Fibroblast of lung (primary cell): ENCODE measurements at regions not wholly inside any gene's neighbourhood (a gene's known extent, or its start where the extent isn't known, plus 50 kb on each side); places are given as distances from the start of the nearest gene placed in this dataset.
"Not testable (repeated sequence)": the region's sequence is repeated elsewhere in the genome, so short reads cannot be mapped to it uniquely, and the experiment has no call there.

ENCODE experiments used
- DNase-seq, 2 donors: peaks; one replicate each; pipeline versions ENCODE4 v3.0.0 to v3.0.0-alpha.2; 2010; ENCODE audit warnings: low read depth in 2 of 2
- H2AFZ ChIP-seq: 2 replicates; pipeline ENCODE4 v1.5.1; 2012; ENCODE audit warnings: low read length, control low read depth, inconsistent platforms
- H3K27ac ChIP-seq: 2 replicates; pipeline ENCODE4 v1.5.1; 2011; ENCODE audit warnings: low read length, control low read depth; ENCODE audit not compliant: insufficient read depth
- H3K27me3 ChIP-seq: 2 replicates; pipeline ENCODE4 v1.5.1; 2011; ENCODE audit warnings: mild to moderate bottlenecking, low read length; ENCODE audit not compliant: control insufficient read depth, insufficient read depth
- H3K36me3 ChIP-seq: 2 replicates; pipeline ENCODE4 v1.5.1; 2011; ENCODE audit warnings: low read length; ENCODE audit not compliant: control insufficient read depth, insufficient read depth
- H3K4me1 ChIP-seq: 2 replicates; pipeline ENCODE4 v1.5.1; 2011; ENCODE audit warnings: low read length; ENCODE audit not compliant: control insufficient read depth, insufficient read depth; ENCODE audit errors: extremely low read depth
- H3K4me2 ChIP-seq: 2 replicates; pipeline ENCODE4 v1.5.1; 2011; ENCODE audit warnings: low read length, control low read depth; ENCODE audit not compliant: insufficient read depth; ENCODE audit errors: extremely low read depth
- H3K4me3 ChIP-seq, 4 experiments: fragments of 200-600 bp in 1 of 4; sonication (generic) in 1 of 4; replicated peaks in 1 of 4; 2 replicates each; pipeline ENCODE4 v1.5.1; 2011 to 2016; ENCODE audit warnings: low read length in 4 of 4, low read depth in 3 of 4, mild to moderate bottlenecking in 3 of 4, control low read depth in 2 of 4, inconsistent platforms in 1 of 4, mixed read lengths in 1 of 4; ENCODE audit not compliant: insufficient read depth in 1 of 4; ENCODE audit errors: control extremely low read depth in 1 of 4
- H3K79me2 ChIP-seq: 2 replicates; pipeline ENCODE4 v1.5.1; 2012; ENCODE audit warnings: mild to moderate bottlenecking, low read length, inconsistent platforms; ENCODE audit not compliant: control insufficient read depth, insufficient read depth
- H3K9ac ChIP-seq: 2 replicates; pipeline ENCODE4 v1.5.1; 2011; ENCODE audit warnings: mild to moderate bottlenecking, low read length, control low read depth; ENCODE audit not compliant: insufficient read depth
- H3K9me3 ChIP-seq: 2 replicates; pipeline ENCODE4 v1.5.1; 2012; ENCODE audit warnings: low read depth, low read length; ENCODE audit not compliant: control insufficient read depth, insufficient read depth
- H4K20me1 ChIP-seq: 2 replicates; pipeline ENCODE4 v1.5.1; 2011; ENCODE audit warnings: low read length; ENCODE audit not compliant: control insufficient read depth, insufficient read depth; ENCODE audit errors: extremely low read depth
- CTCF ChIP-seq, 2 donors: IDR thresholded peaks in 1 of 2; conservative IDR thresholded peaks in 1 of 2; 1 replicate in 1 of 2; 2 replicates in 1 of 2; pipeline ENCODE4 v1.5.1; 2011 to 2012; ENCODE audit warnings: low read length in 2 of 2, control low read depth in 1 of 2, inconsistent platforms in 1 of 2, low read depth in 1 of 2, mild to moderate bottlenecking in 1 of 2
- EZH2 ChIP-seq: IDR thresholded peaks from 2 replicates; pipeline ENCODE4 v1.5.1; 2012; ENCODE audit warnings: low read length, control low read depth, mild to moderate bottlenecking; ENCODE audit errors: missing control alignments

GRCh38 chr1:66424530-66424929 lies 109.4 kb upstream of the SGIP1 start:
- DNase-seq, H3K9ac ChIP-seq, H3K27me3 ChIP-seq, H4K20me1 ChIP-seq, H3K4me2 ChIP-seq, H3K79me2 ChIP-seq, H3K4me1 ChIP-seq, H3K36me3 ChIP-seq, H3K4me3 ChIP-seq, H3K27ac ChIP-seq, H2AFZ ChIP-seq, H3K9me3 ChIP-seq: not testable (repeated sequence)

- H3K27ac ChIP-seq, result no peak overlapping the region
- peak in 1 of 2 donors; percentile 30 for DNase-seq
- no peak overlapping the region for H3K4me3 ChIP-seq
- H4K20me1 ChIP-seq, result no peaks in the 10 kb centered on the region
- no peak for TF ChIP-seq CTCF (conservative IDR thresholded peaks at IDR 0.05 in 1 of 2, IDR thresholded peaks at IDR 0.05 in 1 of 2; ENCODE audit: low read depth in 1 of 2, low read length in 2 of 2)
- no peak for TF ChIP-seq EZH2
- H3K36me3 ChIP-seq, result no peaks in the 10 kb centered on the region
- no peak overlapping the region for H3K4me2 ChIP-seq
- H2AFZ ChIP-seq, result no peak overlapping the region
- H3K27me3 ChIP-seq, result peaks cover 3% of the 10 kb centered on the region
- H3K9ac ChIP-seq, result no peak overlapping the region
- H3K4me1 ChIP-seq, result no peaks in the 10 kb centered on the region
- H3K79me2 ChIP-seq, result no peaks in the 10 kb centered on the region
- H3K9me3 ChIP-seq, result no peaks in the 10 kb centered on the region
Observed at GRCh38 chr1:66426239-66426853, 107.6 kb upstream of the SGIP1 start.

GRCh38 chr1:66430815-66431214 lies 103.1 kb upstream of the SGIP1 start:
- H3K36me3 ChIP-seq, H3K4me1 ChIP-seq, H3K9me3 ChIP-seq, H3K4me2 ChIP-seq, DNase-seq, H2AFZ ChIP-seq, H4K20me1 ChIP-seq, H3K9ac ChIP-seq, H3K27ac ChIP-seq, H3K79me2 ChIP-seq, H3K27me3 ChIP-seq, H3K4me3 ChIP-seq: not testable (repeated sequence)

- Histone ChIP-seq H4K20me1 (no peaks in the 10 kb centered on the region), H3K9me3 (no peaks in the 10 kb centered on the region), H2AFZ (no peak overlapping the region), H3K79me2 (no peaks in the 10 kb centered on the region), H3K4me1 (no peaks in the 10 kb centered on the region), H3K36me3 (no peaks in the 10 kb centered on the region), H3K27me3 (no peaks in the 10 kb centered on the region), H3K9ac (no peak overlapping the region), H3K27ac (no peak overlapping the region), H3K4me2 (no peak overlapping the region), H3K4me3 (no peak overlapping the region)
- TF ChIP-seq EZH2 (no peak), CTCF (conservative IDR thresholded peaks at IDR 0.05 in 1 of 2, IDR thresholded peaks at IDR 0.05 in 1 of 2; ENCODE audit: low read depth in 1 of 2, low read length in 2 of 2) (no peak)
- DNase-seq, result no peak
Observed at GRCh38 chr1:66431999-66432398, 102.0 kb upstream of the SGIP1 start.
